Mesendoderm (in vitro differentiated cells): ENCODE measurements at regions not wholly inside any gene's neighbourhood (a gene's known extent, or its start where the extent isn't known, plus 50 kb on each side); places are given as distances from the start of the nearest gene placed in this dataset.

Experiments used
- DNase-seq: peaks from one replicate; pipeline ENCODE4 v3.0.0; 2013
- H2AK5ac ChIP-seq: 2 replicates; pipeline ENCODE4 v1.6.1; 2013; ENCODE audit warnings: low read length, inconsistent platforms
- H2BK120ac ChIP-seq: 2 replicates; pipeline ENCODE4 v1.6.1; 2013; ENCODE audit warnings: low read depth, mild to moderate bottlenecking, low read length, moderate library complexity, mixed read lengths
- H2BK15ac ChIP-seq: replicated peaks from 2 replicates; pipeline ENCODE4 v1.6.1; 2013; ENCODE audit warnings: low read depth, mild to moderate bottlenecking, moderate library complexity
- H2BK5ac ChIP-seq: 2 replicates; pipeline ENCODE4 v1.6.1; 2013; ENCODE audit warnings: low read length, inconsistent platforms
- H3K18ac ChIP-seq: 2 replicates; pipeline ENCODE4 v1.6.1; 2013; ENCODE audit warnings: mild to moderate bottlenecking, low read length, mixed read lengths
- H3K23ac ChIP-seq: one replicate; pipeline ENCODE4 v1.6.1; 2013; ENCODE audit warnings: low read length
- H3K27ac ChIP-seq: 2 replicates; pipeline ENCODE4 v1.5.1; 2013; ENCODE audit warnings: low read depth, mild to moderate bottlenecking, inconsistent platforms, low read length, moderate library complexity
- H3K27me3 ChIP-seq: 2 replicates; pipeline ENCODE4 v1.6.1; 2013; ENCODE audit warnings: low read length, control low read depth, mild to moderate bottlenecking, inconsistent platforms; ENCODE audit not compliant: insufficient read depth, poor library complexity
- H3K36me3 ChIP-seq: 2 replicates; pipeline ENCODE4 v1.6.1; 2013; ENCODE audit warnings: low read length, inconsistent platforms; ENCODE audit not compliant: control insufficient read depth, insufficient read depth
- H3K4ac ChIP-seq: one replicate; pipeline ENCODE4 v1.6.1; 2013; ENCODE audit warnings: low read depth, mild to moderate bottlenecking, low read length, moderate library complexity
- H3K4me1 ChIP-seq: 2 replicates; pipeline ENCODE4 v1.6.1; 2013; ENCODE audit warnings: low read depth, low read length, inconsistent platforms; ENCODE audit not compliant: control insufficient read depth
- H3K4me2 ChIP-seq: 2 replicates; pipeline ENCODE4 v1.6.1; 2013; ENCODE audit warnings: low read length
- H3K4me3 ChIP-seq: 2 replicates; pipeline ENCODE4 v1.5.1; 2013; ENCODE audit warnings: mild to moderate bottlenecking, low read length
- H3K56ac ChIP-seq: one replicate; pipeline ENCODE4 v1.6.1; 2013; ENCODE audit warnings: low read length
- H3K79me1 ChIP-seq: 2 replicates; pipeline ENCODE4 v1.6.1; 2013; ENCODE audit warnings: low read length, inconsistent platforms
- H3K79me2 ChIP-seq: 2 replicates; pipeline ENCODE4 v1.6.1; 2013; ENCODE audit warnings: mild to moderate bottlenecking, low read length; ENCODE audit not compliant: control insufficient read depth, insufficient read depth
- H3K9ac ChIP-seq: 2 replicates; pipeline ENCODE4 v1.6.1; 2013; ENCODE audit warnings: low read length, inconsistent platforms
- H4K5ac ChIP-seq: one replicate; pipeline ENCODE4 v1.6.1; 2013; ENCODE audit warnings: low read length
- H4K8ac ChIP-seq: one replicate; pipeline ENCODE4 v1.6.1; 2013; ENCODE audit warnings: low read depth, mild to moderate bottlenecking, control low read depth, low read length, moderate library complexity
- WGBS: extraction: QIAGEN DNeasy Blood & Tissue Kit; methylation state at CpG from one replicate; pipeline ENCODE4 v1.1.7; 2013; ENCODE audit warnings: low lambda C conversion rate, missing lambda C conversion rate; ENCODE audit not compliant: insufficient coverage; ENCODE audit errors: extremely low coverage; 5-methylcytosine and 5-hydroxymethylcytosine counted together

GRCh38 chr19:30640252-30640965 is 268.2 kb downstream of the ZNF536 start:
- Histone ChIP-seq H3K4ac (no peak overlapping the region), H3K36me3 (no peaks in the 10 kb centered on the region)

DNA sequence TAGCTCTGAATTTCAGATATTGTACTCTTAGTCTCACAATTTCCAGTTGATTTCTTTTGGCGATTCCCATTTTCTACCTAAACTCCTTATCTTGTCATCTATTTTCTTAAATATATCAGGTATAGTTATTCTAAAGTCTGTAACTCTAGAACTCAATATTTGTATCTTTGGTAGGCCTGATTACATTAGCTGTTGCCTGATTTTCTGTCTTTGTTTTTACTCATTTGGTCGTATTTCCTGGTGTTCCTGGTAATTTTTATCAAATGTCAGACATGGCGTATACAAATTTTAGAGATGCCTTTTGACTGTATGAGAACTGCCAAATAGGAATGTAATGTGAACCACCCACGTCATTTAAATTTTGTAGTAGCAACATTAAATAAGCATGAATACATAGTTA is 266.7 kb downstream of the ZNF536 start:
- no peaks in the 10 kb centered on the region for H3K79me1 ChIP-seq
- H3K9ac ChIP-seq = no peak overlapping the region
- no peaks in the 10 kb centered on the region for H3K27me3 ChIP-seq
- H3K56ac ChIP-seq = no peak overlapping the region
- H2BK15ac ChIP-seq = no peak overlapping the region
- no peak overlapping the region for H3K18ac ChIP-seq
- H2BK120ac ChIP-seq = no peak overlapping the region
- no peak overlapping the region for H3K27ac ChIP-seq
- H3K4ac ChIP-seq = no peak overlapping the region
- H3K4me3 ChIP-seq = no peak overlapping the region
- H2AK5ac ChIP-seq = no peak overlapping the region
- H3K79me2 ChIP-seq = no peaks in the 10 kb centered on the region
- WGBS = no CpG with 5 or more reads among the region's 4 CpGs
- no peak overlapping the region for H3K23ac ChIP-seq
- H2BK5ac ChIP-seq = no peak overlapping the region
- H3K36me3 ChIP-seq = no peaks in the 10 kb centered on the region
- no peak overlapping the region for H4K8ac ChIP-seq
- H4K5ac ChIP-seq = no peak overlapping the region
- H3K4me2 ChIP-seq = no peak overlapping the region
- H3K4me1 ChIP-seq = no peaks in the 10 kb centered on the region
- DNase-seq = no peak

More at GRCh38 chr19:30640252-30640965, 268.2 kb downstream of the ZNF536 start:
- H3K23ac ChIP-seq = no peak overlapping the region
- H2BK15ac ChIP-seq = no peak overlapping the region
- H2AK5ac ChIP-seq = no peak overlapping the region
- H3K4me3 ChIP-seq = no peak overlapping the region
- H3K27me3 ChIP-seq = no peaks in the 10 kb centered on the region
- no peak for DNase-seq
- no peaks in the 10 kb centered on the region for H3K79me2 ChIP-seq
- H2BK120ac ChIP-seq = no peak overlapping the region
- no peak overlapping the region for H3K9ac ChIP-seq
- no peak overlapping the region for H4K8ac ChIP-seq
- H3K27ac ChIP-seq = no peak overlapping the region
- no peaks in the 10 kb centered on the region for H3K79me1 ChIP-seq
- no peak overlapping the region for H2BK5ac ChIP-seq
- H3K18ac ChIP-seq = no peak overlapping the region
- H4K5ac ChIP-seq = no peak overlapping the region
- no peak overlapping the region for H3K56ac ChIP-seq
- H3K4me2 ChIP-seq = no peak overlapping the region
- no peaks in the 10 kb centered on the region for H3K4me1 ChIP-seq
- no CpG with 5 or more reads among the region's 8 CpGs for WGBS

DNA sequence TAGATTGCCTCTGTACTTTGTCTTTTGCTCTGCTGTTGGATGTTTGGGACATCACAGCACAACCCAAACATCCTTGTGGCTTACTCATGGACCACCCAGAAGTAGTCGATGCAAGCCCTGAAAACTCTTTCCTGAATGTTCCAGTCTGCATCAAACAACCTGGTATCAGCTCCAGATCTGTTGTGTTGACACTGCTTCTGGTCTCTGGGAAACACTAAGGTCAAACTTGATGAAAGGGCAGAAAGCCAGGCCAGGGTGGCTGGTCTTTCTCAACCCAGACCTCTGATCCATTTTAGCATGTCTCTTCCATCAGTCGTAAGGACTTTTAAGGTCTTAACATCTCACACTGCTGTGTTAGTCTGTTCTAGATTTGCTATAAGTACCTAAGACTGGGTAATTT is 265.7 kb downstream of the ZNF536 start:
- Histone ChIP-seq H3K4me1 (no peaks in the 10 kb centered on the region), H3K9ac (no peak overlapping the region), H3K79me2 (no peaks in the 10 kb centered on the region), H2BK5ac (no peak overlapping the region), H2AK5ac (no peak overlapping the region), H3K4me3 (no peak overlapping the region), H3K36me3 (no peaks in the 10 kb centered on the region), H2BK15ac (no peak overlapping the region), H3K27ac (no peak overlapping the region), H3K23ac (no peak overlapping the region), H3K79me1 (no peaks in the 10 kb centered on the region), H3K18ac (no peak overlapping the region), H3K56ac (no peak overlapping the region), H2BK120ac (no peak overlapping the region), H3K4ac (no peak overlapping the region), H3K4me2 (no peak overlapping the region), H4K5ac (no peak overlapping the region), H3K27me3 (no peaks in the 10 kb centered on the region), H4K8ac (no peak overlapping the region)
- DNase-seq = no peak
- no CpG with 5 or more reads among the region's 2 CpGs for WGBS

GRCh38 chr19:30634996-30635975 is 263.1 kb downstream of the ZNF536 start:
- H3K79me1 ChIP-seq = no peaks in the 10 kb centered on the region
- no peaks in the 10 kb centered on the region for H3K4me1 ChIP-seq
- H3K4me2 ChIP-seq = no peak overlapping the region
- H3K27me3 ChIP-seq = no peaks in the 10 kb centered on the region
- no peak overlapping the region for H3K4ac ChIP-seq
- no peak overlapping the region for H3K56ac ChIP-seq
- no peak overlapping the region for H2AK5ac ChIP-seq
- H4K8ac ChIP-seq = no peak overlapping the region
- H4K5ac ChIP-seq = no peak overlapping the region
- no peak overlapping the region for H3K9ac ChIP-seq
- no peak overlapping the region for H3K4me3 ChIP-seq
- no peak overlapping the region for H3K23ac ChIP-seq
- no peaks in the 10 kb centered on the region for H3K79me2 ChIP-seq
- H3K36me3 ChIP-seq = no peaks in the 10 kb centered on the region
- no peak overlapping the region for H2BK5ac ChIP-seq
- H2BK120ac ChIP-seq = no peak overlapping the region
- no CpG with 5 or more reads among the region's 20 CpGs for WGBS
- no peak overlapping the region for H2BK15ac ChIP-seq
- no peak overlapping the region for H3K18ac ChIP-seq
- no peak for DNase-seq
- H3K27ac ChIP-seq = no peak overlapping the region

DNA sequence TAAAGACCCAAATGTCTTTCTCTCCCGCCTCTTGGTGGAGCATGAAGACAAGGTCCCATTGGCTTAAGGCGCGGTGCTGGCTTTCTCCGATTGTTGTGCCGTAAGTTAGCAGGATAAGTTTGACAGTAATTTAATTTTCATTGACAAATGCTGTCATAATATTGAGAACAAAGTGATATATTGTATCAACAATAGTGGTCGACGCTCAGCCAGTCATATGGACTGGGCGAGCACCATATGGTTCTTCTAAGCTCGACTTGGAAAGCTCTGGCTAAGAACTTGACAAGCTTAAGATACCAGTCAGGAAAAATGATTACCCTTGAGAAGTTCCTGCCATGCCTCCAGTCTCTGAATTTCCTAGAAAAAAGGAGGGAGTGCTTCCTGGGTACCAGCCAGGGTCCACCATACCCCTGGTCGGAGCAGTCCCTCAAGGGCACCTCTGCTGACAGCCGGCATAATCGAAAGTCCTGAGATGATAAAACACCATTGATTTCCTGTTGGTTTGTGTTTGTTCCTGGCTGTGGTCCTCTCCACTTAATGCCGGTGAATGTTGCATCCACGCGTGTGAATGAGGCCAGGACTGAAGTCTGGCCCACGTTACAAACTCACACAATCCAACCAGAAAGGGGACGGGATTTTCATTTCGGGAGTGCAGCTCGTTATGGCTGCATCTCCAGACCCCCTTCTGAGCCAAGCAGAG is 262.1 kb downstream of the ZNF536 start:
- no peak overlapping the region for H3K27ac ChIP-seq
- no peak overlapping the region for H2AK5ac ChIP-seq
- no peak overlapping the region for H3K23ac ChIP-seq
- no peaks in the 10 kb centered on the region for H3K4me1 ChIP-seq
- H3K79me1 ChIP-seq = no peaks in the 10 kb centered on the region
- H3K4ac ChIP-seq = no peak overlapping the region
- no peak overlapping the region for H3K4me3 ChIP-seq
- H2BK5ac ChIP-seq = no peak overlapping the region
- WGBS = no CpG with 5 or more reads among the region's 19 CpGs
- no peak overlapping the region for H2BK120ac ChIP-seq
- no peaks in the 10 kb centered on the region for H3K36me3 ChIP-seq
- H3K18ac ChIP-seq = no peak overlapping the region
- no peak overlapping the region for H4K8ac ChIP-seq
- no peaks in the 10 kb centered on the region for H3K79me2 ChIP-seq
- H3K4me2 ChIP-seq = no peak overlapping the region
- H3K56ac ChIP-seq = no peak overlapping the region
- no peak overlapping the region for H3K9ac ChIP-seq
- no peak overlapping the region for H4K5ac ChIP-seq
- no peak overlapping the region for H2BK15ac ChIP-seq
- DNase-seq = no peak
- H3K27me3 ChIP-seq = no peaks in the 10 kb centered on the region
